GM12874 (cell line): ENCODE measurements at regions not wholly inside any gene's neighbourhood (a gene's known extent, or its start where the extent isn't known, plus 50 kb on each side); places are given as distances from the start of the nearest gene placed in this dataset.

Source experiments
- CTCF ChIP-seq: IDR thresholded peaks from 2 replicates; pipeline ENCODE4 v1.5.1; 2011; ENCODE audit warnings: low read depth, mild to moderate bottlenecking, control low read depth, low read length, moderate library complexity; ENCODE audit not compliant: insufficient read depth

GRCh38 chr15:77747175-77748077 lies 114.7 kb upstream of the LINGO1 start:
- no peak for TF ChIP-seq CTCF

GRCh38 chr15:77746254-77747174 lies 113.8 kb upstream of the LINGO1 start:
- TF ChIP-seq CTCF, result no peak

GRCh38 chr15:77744398-77744797 lies 111.7 kb upstream of the LINGO1 start:
- no peak for TF ChIP-seq CTCF

- TF ChIP-seq CTCF, result no peak
Measured at GRCh38 chr15:77742570-77742969, 109.9 kb upstream of the LINGO1 start.

- TF ChIP-seq CTCF, result no peak
Measured at GRCh38 chr15:77742127-77742526, 109.4 kb upstream of the LINGO1 start.

- TF ChIP-seq CTCF, result no peak
Measured at GRCh38 chr15:77741106-77741505, 108.4 kb upstream of the LINGO1 start.
